ENCODE measurements at regions not wholly inside any gene's neighbourhood (a gene's known extent, or its start where the extent isn't known, plus 50 kb on each side); places are given as distances from the start of the nearest gene placed in this dataset.

DNA sequence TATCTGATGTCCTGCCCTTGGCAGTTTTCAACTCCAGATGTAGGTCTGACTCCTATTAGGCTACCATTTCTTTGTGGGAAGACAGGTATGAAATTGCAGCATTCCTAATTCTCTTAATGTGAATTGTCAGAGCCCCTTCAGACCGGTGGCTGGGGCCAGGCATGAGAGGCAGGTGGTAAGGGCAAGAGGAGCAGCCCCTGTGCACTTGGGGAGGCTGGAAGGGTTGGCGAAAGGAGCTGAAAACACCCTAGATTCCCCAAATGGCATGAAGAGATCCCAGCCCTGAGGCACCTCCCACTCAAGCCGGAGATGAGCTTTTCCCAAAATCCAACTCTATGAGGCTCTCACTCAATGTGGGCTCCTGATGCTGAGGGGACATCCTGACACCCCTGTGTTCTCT lies 453.2 kb downstream of the NR2F2 start:
- no peak overlapping the region for H3K4me3 ChIP-seq (ENCODE audit: low read depth, low read length)
- TF ChIP-seq CTCF (IDR thresholded peaks at IDR 0.05; ENCODE audit: low read depth, low read length): no peak

DNA sequence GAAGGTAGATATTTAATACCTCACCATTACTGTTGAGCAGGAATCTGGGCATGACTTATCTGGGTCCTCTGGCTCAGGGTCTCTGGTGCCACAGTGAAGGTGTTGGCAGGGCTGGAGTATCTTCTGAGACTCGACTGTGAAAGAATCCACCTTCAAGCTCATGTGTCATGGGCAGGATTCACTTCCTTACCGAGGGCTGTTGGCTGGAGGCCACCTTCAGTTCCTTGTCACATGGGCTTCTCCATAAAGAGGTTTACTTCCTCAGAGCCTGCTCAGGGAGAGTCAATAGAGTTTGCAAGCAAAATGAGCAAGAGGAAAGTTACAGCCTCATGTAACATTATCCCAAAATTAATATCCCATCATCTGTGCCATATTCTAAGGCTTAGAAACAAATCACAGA lies 459.5 kb downstream of the NR2F2 start:
- no peak for TF ChIP-seq CTCF (IDR thresholded peaks at IDR 0.05; ENCODE audit: low read depth, low read length)
- no peak overlapping the region for H3K4me3 ChIP-seq (ENCODE audit: low read depth, low read length)

GRCh38 chr15:96792216-96792615 lies 461.7 kb downstream of the NR2F2 start:
- no peak for TF ChIP-seq CTCF (IDR thresholded peaks at IDR 0.05; ENCODE audit: low read depth, low read length)
- no peak overlapping the region for H3K4me3 ChIP-seq (ENCODE audit: low read depth, low read length)

GRCh38 chr15:96796841-96797240 lies 466.3 kb downstream of the NR2F2 start:
- TF ChIP-seq CTCF (IDR thresholded peaks at IDR 0.05; ENCODE audit: low read depth, low read length): no peak
- H3K4me3 ChIP-seq (ENCODE audit: low read depth, low read length): no peak overlapping the region

GRCh38 chr15:96801576-96802150 lies 471.2 kb downstream of the NR2F2 start:
- no peak overlapping the region for H3K4me3 ChIP-seq (ENCODE audit: low read depth, low read length)
- no peak for TF ChIP-seq CTCF (IDR thresholded peaks at IDR 0.05; ENCODE audit: low read depth, low read length)

DNA sequence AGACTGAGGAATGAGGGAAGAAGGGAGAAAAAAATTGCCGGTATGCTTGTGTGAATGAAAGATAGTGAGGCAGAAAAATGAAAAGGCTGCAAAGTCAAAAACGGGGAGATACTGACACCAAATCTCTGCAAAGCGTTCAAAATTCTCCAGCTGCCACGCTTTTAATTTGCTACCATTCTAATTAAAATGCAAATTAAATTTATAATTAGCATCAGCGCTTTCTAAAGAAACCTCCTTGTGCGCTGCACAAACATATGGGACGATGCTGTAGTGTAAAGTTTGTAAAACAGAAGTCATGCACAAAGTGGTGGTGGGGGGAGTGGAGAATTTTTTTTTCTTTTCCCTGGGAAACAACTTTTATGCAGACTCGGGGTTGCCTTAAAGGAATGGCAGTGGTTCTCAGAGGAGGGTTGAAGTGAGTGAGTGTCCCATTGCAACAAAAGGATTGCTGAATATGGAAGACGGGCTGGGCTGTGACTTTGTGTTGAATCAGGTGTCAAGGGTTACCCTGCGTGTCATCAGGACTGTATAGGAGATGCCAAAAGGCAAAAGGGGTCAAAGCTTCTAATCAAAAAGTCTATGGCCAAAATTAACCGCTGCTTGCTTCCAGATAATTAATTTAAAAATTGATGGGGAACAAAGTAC lies 472.2 kb downstream of the NR2F2 start:
- TF ChIP-seq CTCF (IDR thresholded peaks at IDR 0.05; ENCODE audit: low read depth, low read length): no peak
- no peak overlapping the region for H3K4me3 ChIP-seq (ENCODE audit: low read depth, low read length)

DNA sequence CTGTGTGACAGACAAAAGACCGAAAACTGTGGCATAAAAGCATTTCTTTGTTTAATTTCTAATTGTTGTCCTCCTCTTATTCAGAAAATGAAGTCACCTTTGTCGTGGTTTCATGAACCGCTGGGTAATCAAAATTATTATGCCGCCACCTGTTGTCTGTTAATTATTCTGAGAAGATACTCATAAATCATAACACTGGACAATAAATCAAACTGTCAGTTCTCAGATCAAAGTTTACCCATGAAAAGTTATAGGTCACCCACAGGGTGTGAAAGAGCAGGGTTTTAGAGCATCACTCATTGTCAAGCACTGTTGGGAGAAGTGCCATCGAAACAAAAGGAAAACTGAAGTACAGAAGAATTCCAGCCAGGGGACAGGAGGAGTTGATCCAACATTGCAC lies 474.3 kb downstream of the NR2F2 start:
- H3K4me3 ChIP-seq (ENCODE audit: low read depth, low read length): no peak overlapping the region
- no peak for TF ChIP-seq CTCF (IDR thresholded peaks at IDR 0.05; ENCODE audit: low read depth, low read length)

Measured in WI38 (cell line).